ENCODE measurements at regions not wholly inside any gene's neighbourhood (a gene's known extent, or its start where the extent isn't known, plus 50 kb on each side); places are given as distances from the start of the nearest gene placed in this dataset.

GRCh38 chr13:68996668-68997025, 1111.0 kb upstream of the ATXN8OS start:
- TF ChIP-seq CTCF (IDR thresholded peaks at IDR 0.05; ENCODE audit: low read depth, low read length) = no peak
- TF ChIP-seq POLR2A (IDR thresholded peaks at IDR 0.05; ENCODE audit: extremely low read depth, insufficient read length) = no peak
- no peak for TF ChIP-seq MAX (IDR thresholded peaks at IDR 0.05; ENCODE audit: low read depth, low read length)
